ENCODE measurements at regions not wholly inside any gene's neighbourhood (a gene's known extent, or its start where the extent isn't known, plus 50 kb on each side); places are given as distances from the start of the nearest gene placed in this dataset.
"Not testable (repeated sequence)": the region's sequence is repeated elsewhere in the genome, so short reads cannot be mapped to it uniquely, and the experiment has no call there.

- H3K27ac ChIP-seq, result no peak overlapping the region
- H3K4me3 ChIP-seq, result no peak overlapping the region
Measured at GRCh38 chrX:118211891-118212816, 95.5 kb upstream of the KLHL13 start.

- no peak overlapping the region for H3K4me3 ChIP-seq
- no peak overlapping the region for H3K27ac ChIP-seq
Measured at GRCh38 chrX:118212817-118213183, 96.2 kb upstream of the KLHL13 start.

- no peak overlapping the region for H3K27ac ChIP-seq
- no peak overlapping the region for H3K4me3 ChIP-seq
Measured at GRCh38 chrX:118215346-118215745, 98.7 kb upstream of the KLHL13 start.

GRCh38 chrX:118216087-118216486, 99.5 kb upstream of the KLHL13 start:
- H3K4me3 ChIP-seq, result no peak overlapping the region
- H3K27ac ChIP-seq, result no peak overlapping the region

GRCh38 chrX:118216509-118216908, 99.9 kb upstream of the KLHL13 start:
- no peak overlapping the region for H3K27ac ChIP-seq
- no peak overlapping the region for H3K4me3 ChIP-seq

- H3K4me3 ChIP-seq, result no peak overlapping the region
- H3K27ac ChIP-seq, result no peak overlapping the region
Measured at GRCh38 chrX:118218079-118218478, 101.5 kb upstream of the KLHL13 start.

- H3K4me3 ChIP-seq, result no peak overlapping the region
- H3K27ac ChIP-seq, result no peak overlapping the region
Measured at GRCh38 chrX:118218940-118219339, 102.3 kb upstream of the KLHL13 start.

GRCh38 chrX:118219866-118220265, 103.3 kb upstream of the KLHL13 start:
- no peak overlapping the region for H3K4me3 ChIP-seq
- no peak overlapping the region for H3K27ac ChIP-seq

- Histone ChIP-seq H3K27ac (no peak overlapping the region), H3K4me3 (no peak overlapping the region)
Measured at GRCh38 chrX:118220509-118220908, 103.9 kb upstream of the KLHL13 start.

GRCh38 chrX:118221270-118221669, 104.7 kb upstream of the KLHL13 start:
- Histone ChIP-seq H3K27ac (no peak overlapping the region), H3K4me3 (no peak overlapping the region)

GRCh38 chrX:118221733-118222132, 105.1 kb upstream of the KLHL13 start:
- H3K27ac ChIP-seq, result no peak overlapping the region
- H3K4me3 ChIP-seq, result no peak overlapping the region

GRCh38 chrX:118222421-118222820, 105.8 kb upstream of the KLHL13 start:
- no peak overlapping the region for H3K4me3 ChIP-seq
- no peak overlapping the region for H3K27ac ChIP-seq

- H3K4me3 ChIP-seq, result no peak overlapping the region
- peak overlapping the region in 2 of 21 experiments; percentile 24 to 34 for H3K27ac ChIP-seq
Measured at GRCh38 chrX:118225711-118226428, 109.3 kb upstream of the KLHL13 start.

- Histone ChIP-seq H3K4me3 (no peak overlapping the region), H3K27ac (no peak overlapping the region)
Measured at GRCh38 chrX:118228041-118228440, 111.4 kb upstream of the KLHL13 start.

- H3K4me3 ChIP-seq, result no peak overlapping the region
Measured at GRCh38 chrX:118228456-118228855, 111.8 kb upstream of the KLHL13 start.

GRCh38 chrX:118231464-118231863, 114.4 kb upstream of the WDR44 start:
- no peak overlapping the region for H3K27ac ChIP-seq

More at GRCh38 chrX:118228456-118228855, 111.8 kb upstream of the KLHL13 start:
- no peak overlapping the region for H3K27ac ChIP-seq

GRCh38 chrX:118239178-118239870, 106.6 kb upstream of the WDR44 start:
- Histone ChIP-seq H3K4me3 (no peak overlapping the region), H3K27ac (no peak overlapping the region)

More at GRCh38 chrX:118231464-118231863, 114.4 kb upstream of the WDR44 start:
- H3K4me3 ChIP-seq, result no peak overlapping the region

GRCh38 chrX:118239913-118240698, 105.8 kb upstream of the WDR44 start:
- Histone ChIP-seq H3K4me3 (no peak overlapping the region), H3K27ac (no peak overlapping the region)

- H3K4me3 ChIP-seq, H3K27ac ChIP-seq: not testable (repeated sequence)
Measured at GRCh38 chrX:118246961-118247360, 98.9 kb upstream of the WDR44 start.

GRCh38 chrX:118249146-118249545, 96.8 kb upstream of the WDR44 start:
- Histone ChIP-seq H3K4me3 (no peak overlapping the region), H3K27ac (no peak overlapping the region)

Data from skin epidermis (tissue), 12 donors.